B cell (primary cell): ENCODE measurements at regions not wholly inside any gene's neighbourhood (a gene's known extent, or its start where the extent isn't known, plus 50 kb on each side); places are given as distances from the start of the nearest gene placed in this dataset.

ENCODE experiments used
- ATAC-seq: fragments of 200-7000 bp; cut with Tn5 transposase; one replicate; pipeline ENCODE4 v1.10.0; 2021; ENCODE audit warnings: low read depth, mild to moderate bottlenecking, moderate number of reproducible peaks, moderate library complexity
- CTCF ChIA-PET: fragments of 350-600 bp; sonication (Branson Sonifier 250); formaldehyde crosslinking; loops from one replicate; lab custom pipeline; 2021; ENCODE audit warnings: antibody characterized with exemption, inconsistent platforms; lab: Charles Lee
- POLR2A ChIA-PET: fragments of 350-600 bp; sonication (Branson Sonifier 250); formaldehyde crosslinking; loops from one replicate; lab custom pipeline; 2021; ENCODE audit warnings: antibody characterized with exemption; lab: Charles Lee
- DNase-seq: peaks from one replicate; pipeline ENCODE4 v3.0.0; 2013
- H2AFZ ChIP-seq: 2 replicates; pipeline ENCODE4 v1.6.1; 2012; ENCODE audit warnings: mild to moderate bottlenecking, low read depth, low read length; ENCODE audit not compliant: insufficient read depth, poor library complexity, severe bottlenecking
- H3K27ac ChIP-seq, 2 donors: 1 replicate in 1 of 2; 2 replicates in 1 of 2; pipeline ENCODE4 v1.5.1; 2012 to 2013; ENCODE audit warnings: low read length in 2 of 2, mild to moderate bottlenecking in 2 of 2, moderate library complexity in 1 of 2
- H3K27me3 ChIP-seq, 4 experiments: fragments of 200-600 bp in 1 of 4; sonication (generic) in 1 of 4; replicated peaks in 1 of 4; 1 replicate in 2 of 4; 2 replicates in 2 of 4; pipeline versions ENCODE4 v1.6.1 to v1.7.0; 2013 to 2016; ENCODE audit warnings: low read length in 3 of 4, mild to moderate bottlenecking in 2 of 4, mixed read lengths in 1 of 4, moderate library complexity in 1 of 4; ENCODE audit not compliant: insufficient read depth in 4 of 4, control insufficient read depth in 3 of 4; ENCODE audit errors: control extremely low read depth in 1 of 4
- H3K36me3 ChIP-seq, 2 experiments: replicated peaks in 1 of 2; 1 replicate in 1 of 2; 2 replicates in 1 of 2; pipeline versions ENCODE4 v1.6.1 to v1.7.1; 2013; ENCODE audit warnings: low read length in 1 of 2; ENCODE audit not compliant: insufficient read depth in 2 of 2, control insufficient read depth in 1 of 2; ENCODE audit errors: control extremely low read depth in 1 of 2, extremely low read depth in 1 of 2
- H3K4me1 ChIP-seq, 2 donors: fragments of 200-600 bp in 1 of 2; sonication (generic) in 1 of 2; 1 replicate in 1 of 2; 2 replicates in 1 of 2; pipeline versions ENCODE4 v1.5.1 to v1.6.1; 2013 to 2017; ENCODE audit warnings: low read length in 2 of 2; ENCODE audit not compliant: control insufficient read depth in 2 of 2, insufficient read depth in 2 of 2
- H3K4me2 ChIP-seq: replicated peaks from 2 replicates; pipeline ENCODE3; 2012; ENCODE audit warnings: mild to moderate bottlenecking, low read depth, low read length; ENCODE audit not compliant: poor library complexity, severe bottlenecking
- H3K4me3 ChIP-seq, 5 experiments: fragments of 200-600 bp in 1 of 5; sonication (generic) in 1 of 5; 1 replicate in 3 of 5; 2 replicates in 2 of 5; pipeline versions ENCODE4 v1.5.1 to v1.7.0; 2011 to 2016; ENCODE audit warnings: low read length in 4 of 5, mild to moderate bottlenecking in 4 of 5, low read depth in 2 of 5, control low read depth in 1 of 5, moderate library complexity in 1 of 5; ENCODE audit not compliant: insufficient read depth in 1 of 5; ENCODE audit errors: control extremely low read depth in 1 of 5, extremely low read depth in 1 of 5
- H3K79me2 ChIP-seq: fragments of 200-600 bp; sonication (generic); one replicate; pipeline ENCODE4 v1.6.0; 2016; ENCODE audit warnings: low read length; ENCODE audit not compliant: control insufficient read depth, insufficient read depth
- H3K9ac ChIP-seq: fragments of 200-600 bp; sonication (generic); 2 replicates; pipeline ENCODE4 v1.6.1; 2017; ENCODE audit warnings: mild to moderate bottlenecking, low read length, moderate library complexity
- H3K9me3 ChIP-seq, 3 donors: one replicate each; pipeline versions ENCODE4 v1.6.1 to v1.7.1; 2013; ENCODE audit warnings: low read length in 2 of 3; ENCODE audit not compliant: control insufficient read depth in 2 of 3, insufficient read depth in 1 of 3; ENCODE audit errors: control extremely low read depth in 1 of 3
- H4K20me1 ChIP-seq: 2 replicates; pipeline ENCODE4 v1.6.0; 2012; ENCODE audit warnings: mild to moderate bottlenecking, low read length; ENCODE audit not compliant: insufficient read depth, control insufficient read depth, poor library complexity, severe bottlenecking
- H3K27ac Mint-ChIP-seq: one replicate; pipeline ENCODE4 v1.8.0; 2021; ENCODE audit warnings: mixed read lengths
- H3K27me3 Mint-ChIP-seq: one replicate; pipeline ENCODE4 v1.8.0; 2021; ENCODE audit warnings: mixed read lengths
- H3K4me1 Mint-ChIP-seq: one replicate; pipeline ENCODE4 v1.8.0; 2021; ENCODE audit warnings: mixed read lengths
- H3K4me3 Mint-ChIP-seq: one replicate; pipeline ENCODE4 v1.8.0; 2021; ENCODE audit warnings: mixed read lengths
- H3K9me3 Mint-ChIP-seq: one replicate; pipeline ENCODE4 v1.8.0; 2022; ENCODE audit warnings: mixed read lengths; ENCODE audit not compliant: insufficient read depth
- EZH2 ChIP-seq: IDR thresholded peaks from 2 replicates; pipeline ENCODE4 v1.6.1; 2012; ENCODE audit warnings: borderline replicate concordance, low read depth, mild to moderate bottlenecking, moderate library complexity, low read length; ENCODE audit not compliant: insufficient read depth, poor library complexity, severe bottlenecking
- WGBS: methylation state at CpG from one replicate; pipeline ENCODE4 v1.1.5; 2013; ENCODE audit warnings: missing lambda C conversion rate; ENCODE audit not compliant: insufficient coverage; 5-methylcytosine and 5-hydroxymethylcytosine counted together
- intact Hi-C: fragments of 100-400 bp; cut with micrococcal nuclease; formaldehyde crosslinking; loops from one replicate; pipeline ENCODE4 v1.10.0; 2022
- TF ChIP-seq, protein P1 (sequence below): fragments of 200-600 bp; IDR thresholded peaks from one replicate; pipeline ENCODE4 v1.8.0; 2022; ENCODE audit warnings: antibody characterized with exemption, mild to moderate bottlenecking

DNA sequence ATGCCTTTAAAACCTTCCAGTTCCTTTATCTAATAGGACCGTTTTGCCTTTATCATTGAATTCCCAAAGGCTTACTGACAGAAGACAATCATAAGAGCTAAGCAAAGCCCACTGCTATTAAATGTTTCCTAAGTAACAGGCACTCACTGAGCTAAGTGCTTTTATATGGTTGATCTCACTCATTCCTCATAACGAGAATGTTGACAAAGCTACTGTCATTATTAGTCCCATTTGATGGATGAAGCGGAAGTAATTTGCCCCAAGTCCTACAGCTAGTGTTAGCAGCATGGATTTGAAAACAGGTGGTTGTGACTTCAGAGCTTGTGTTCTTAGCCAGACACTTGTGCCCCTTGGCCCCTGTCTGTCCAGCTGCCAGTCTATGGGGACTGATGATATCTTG, 134.8 kb upstream of the SERPINE2 start:
- Mint-ChIP-seq H3K4me3 (no peak overlapping the region), H3K27ac (no peak overlapping the region), H3K9me3 (no peaks in the 10 kb centered on the region), H3K4me1 (no peaks in the 10 kb centered on the region), H3K27me3 (peaks cover 5% of the 10 kb centered on the region)
- Histone ChIP-seq H3K79me2 (no peaks in the 10 kb centered on the region), H3K4me1 (no peaks in the 10 kb centered on the region), H4K20me1 (no peaks in the 10 kb centered on the region), H3K4me3 (no peak overlapping the region), H3K27me3 (peaks cover 0 to 5% (median 2%) of the 10 kb centered on the region in 4 experiments), H3K27ac (no peak overlapping the region), H3K9ac (no peak overlapping the region), H3K4me2 (no peak overlapping the region), H2AFZ (no peak overlapping the region), H3K36me3 (no peaks in the 10 kb centered on the region), H3K9me3 (no peaks in the 10 kb centered on the region)
- ATAC-seq (no peak), DNase-seq (no peak)
- TF ChIP-seq EZH2: no peak
- TF ChIP-seq, protein P1, sequence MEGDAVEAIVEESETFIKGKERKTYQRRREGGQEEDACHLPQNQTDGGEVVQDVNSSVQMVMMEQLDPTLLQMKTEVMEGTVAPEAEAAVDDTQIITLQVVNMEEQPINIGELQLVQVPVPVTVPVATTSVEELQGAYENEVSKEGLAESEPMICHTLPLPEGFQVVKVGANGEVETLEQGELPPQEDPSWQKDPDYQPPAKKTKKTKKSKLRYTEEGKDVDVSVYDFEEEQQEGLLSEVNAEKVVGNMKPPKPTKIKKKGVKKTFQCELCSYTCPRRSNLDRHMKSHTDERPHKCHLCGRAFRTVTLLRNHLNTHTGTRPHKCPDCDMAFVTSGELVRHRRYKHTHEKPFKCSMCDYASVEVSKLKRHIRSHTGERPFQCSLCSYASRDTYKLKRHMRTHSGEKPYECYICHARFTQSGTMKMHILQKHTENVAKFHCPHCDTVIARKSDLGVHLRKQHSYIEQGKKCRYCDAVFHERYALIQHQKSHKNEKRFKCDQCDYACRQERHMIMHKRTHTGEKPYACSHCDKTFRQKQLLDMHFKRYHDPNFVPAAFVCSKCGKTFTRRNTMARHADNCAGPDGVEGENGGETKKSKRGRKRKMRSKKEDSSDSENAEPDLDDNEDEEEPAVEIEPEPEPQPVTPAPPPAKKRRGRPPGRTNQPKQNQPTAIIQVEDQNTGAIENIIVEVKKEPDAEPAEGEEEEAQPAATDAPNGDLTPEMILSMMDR: no peak
- CTCF ChIA-PET: no interaction called here
- POLR2A ChIA-PET: no interaction called here
- no CpG with 5 or more reads among the region's 3 CpGs for WGBS
- intact Hi-C loops: no loop called here

DNA sequence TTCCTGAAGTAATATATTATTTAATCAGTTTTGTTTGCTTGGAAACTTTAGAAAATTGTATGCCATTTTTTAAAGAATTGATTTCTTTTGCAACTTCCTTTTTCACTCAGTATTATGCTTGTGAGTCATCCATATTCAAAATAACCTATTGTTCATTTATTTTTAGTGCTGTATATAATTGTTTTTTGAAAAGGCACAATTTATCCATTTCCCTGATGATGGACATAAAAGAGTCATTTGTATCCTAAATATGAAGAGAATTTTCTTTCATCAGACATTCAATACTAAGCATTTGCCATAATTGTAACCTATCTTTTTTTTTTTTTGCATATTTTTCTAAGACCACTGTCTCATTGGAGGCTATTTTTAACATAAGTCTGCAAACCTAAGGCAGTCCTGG, 134.1 kb upstream of the SERPINE2 start:
- Histone ChIP-seq H3K27me3 (peaks cover 0 to 5% (median 2%) of the 10 kb centered on the region in 4 experiments), H3K27ac (no peak overlapping the region), H3K79me2 (no peaks in the 10 kb centered on the region), H3K36me3 (no peaks in the 10 kb centered on the region), H3K4me3 (no peak overlapping the region), H4K20me1 (no peaks in the 10 kb centered on the region), H3K4me2 (no peak overlapping the region), H3K9ac (no peak overlapping the region), H3K4me1 (no peaks in the 10 kb centered on the region), H2AFZ (no peak overlapping the region), H3K9me3 (no peaks in the 10 kb centered on the region)
- CTCF ChIA-PET: no interaction called here
- no peak for ATAC-seq
- no peaks in the 10 kb centered on the region for H3K4me1 Mint-ChIP-seq
- peaks cover 5% of the 10 kb centered on the region for H3K27me3 Mint-ChIP-seq
- no peak for DNase-seq
- no peak overlapping the region for H3K4me3 Mint-ChIP-seq
- POLR2A ChIA-PET: no interaction called here
- H3K9me3 Mint-ChIP-seq: peaks cover under 1% of the 10 kb centered on the region
- H3K27ac Mint-ChIP-seq: no peak overlapping the region
- TF ChIP-seq, protein P1: no peak
- no peak for TF ChIP-seq EZH2
- intact Hi-C loops: no loop called here
